LNCaP clone FGC (cell line): ENCODE measurements at regions not wholly inside any gene's neighbourhood (a gene's known extent, or its start where the extent isn't known, plus 50 kb on each side); places are given as distances from the start of the nearest gene placed in this dataset.
A peak's percentile ranks its signal among the peaks of the same experiment; 100 is the strongest.

Experiments used
- DNase-seq: peaks from one replicate; pipeline ENCODE4 v3.0.0-alpha.2; 2011; ENCODE audit warnings: low read depth
- H3K4me3 ChIP-seq: 2 replicates; pipeline ENCODE4 v1.5.1; 2011; ENCODE audit warnings: mild to moderate bottlenecking, low read depth, low read length, control low read depth
- TF ChIP-seq, protein P1 (sequence below): IDR thresholded peaks from 2 replicates; pipeline ENCODE4 v1.5.1; 2012; ENCODE audit warnings: mild to moderate bottlenecking; ENCODE audit not compliant: control insufficient read depth, insufficient read depth; ENCODE audit errors: extremely low read depth

DNA sequence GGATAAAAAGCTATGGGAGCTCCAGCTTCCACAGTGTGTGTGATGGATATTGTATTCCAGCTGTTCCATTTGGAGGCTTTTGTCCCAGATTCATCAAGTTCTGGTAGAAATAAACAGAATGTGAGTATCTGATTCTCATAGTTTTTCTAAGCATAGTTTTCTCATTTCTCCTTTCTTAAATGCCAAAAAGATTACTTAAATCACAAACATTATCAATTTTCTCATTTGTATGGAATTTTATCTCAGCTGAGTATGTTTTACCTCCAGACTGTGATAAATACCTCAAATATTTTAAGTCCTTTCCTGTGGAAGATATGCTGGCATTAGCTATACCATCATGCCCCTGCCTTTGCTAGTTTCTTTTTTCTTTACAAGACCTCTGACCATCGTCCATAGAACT is 767.3 kb downstream of the TFAP2A start:
- TF ChIP-seq, protein P1, sequence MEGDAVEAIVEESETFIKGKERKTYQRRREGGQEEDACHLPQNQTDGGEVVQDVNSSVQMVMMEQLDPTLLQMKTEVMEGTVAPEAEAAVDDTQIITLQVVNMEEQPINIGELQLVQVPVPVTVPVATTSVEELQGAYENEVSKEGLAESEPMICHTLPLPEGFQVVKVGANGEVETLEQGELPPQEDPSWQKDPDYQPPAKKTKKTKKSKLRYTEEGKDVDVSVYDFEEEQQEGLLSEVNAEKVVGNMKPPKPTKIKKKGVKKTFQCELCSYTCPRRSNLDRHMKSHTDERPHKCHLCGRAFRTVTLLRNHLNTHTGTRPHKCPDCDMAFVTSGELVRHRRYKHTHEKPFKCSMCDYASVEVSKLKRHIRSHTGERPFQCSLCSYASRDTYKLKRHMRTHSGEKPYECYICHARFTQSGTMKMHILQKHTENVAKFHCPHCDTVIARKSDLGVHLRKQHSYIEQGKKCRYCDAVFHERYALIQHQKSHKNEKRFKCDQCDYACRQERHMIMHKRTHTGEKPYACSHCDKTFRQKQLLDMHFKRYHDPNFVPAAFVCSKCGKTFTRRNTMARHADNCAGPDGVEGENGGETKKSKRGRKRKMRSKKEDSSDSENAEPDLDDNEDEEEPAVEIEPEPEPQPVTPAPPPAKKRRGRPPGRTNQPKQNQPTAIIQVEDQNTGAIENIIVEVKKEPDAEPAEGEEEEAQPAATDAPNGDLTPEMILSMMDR: no peak
- DNase-seq: no peak
- no peak overlapping the region for H3K4me3 ChIP-seq

- TF ChIP-seq, protein P1: no peak
- DNase-seq: no peak
- no peak overlapping the region for H3K4me3 ChIP-seq
Observed at GRCh38 chr6:9647071-9647445, 767.8 kb downstream of the TFAP2A start.

DNA sequence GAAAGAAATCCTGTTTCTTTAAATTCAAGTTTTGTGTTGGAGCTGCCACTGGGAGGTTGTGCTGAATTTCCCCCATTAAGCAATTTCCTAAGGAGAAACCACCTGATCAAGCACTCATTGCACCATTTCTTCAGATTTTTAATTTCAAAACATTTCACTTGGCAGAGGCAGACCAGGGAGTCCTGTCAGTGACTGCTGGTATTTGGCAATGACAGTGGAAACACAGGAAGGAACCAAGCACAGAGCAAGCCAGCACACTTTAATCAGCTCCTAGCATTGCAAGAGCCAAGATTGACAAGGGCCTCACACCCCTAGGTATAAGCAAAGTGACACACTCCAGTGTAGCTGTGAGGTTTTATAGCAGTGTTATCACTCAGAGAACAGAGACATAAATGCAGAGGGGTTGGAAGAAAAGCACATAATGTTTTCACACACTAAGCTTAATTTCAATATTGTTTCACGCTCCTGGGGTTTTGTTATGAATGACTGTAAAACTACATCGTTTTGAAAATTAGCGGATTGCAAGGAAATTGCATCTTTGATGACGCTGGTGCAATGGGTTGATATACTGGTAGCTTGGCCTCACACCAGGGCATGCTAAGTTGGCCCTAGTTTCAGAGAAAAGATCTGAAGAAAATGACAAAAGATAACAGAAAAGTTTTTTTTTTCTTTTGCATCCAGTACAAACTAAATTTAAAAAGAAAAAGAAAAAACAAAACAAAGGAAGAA is 768.4 kb downstream of the TFAP2A start:
- TF ChIP-seq, protein P1: no peak
- DNase-seq: peak; percentile 27

GRCh38 chr6:9638861-9639260 is 776.0 kb downstream of the TFAP2A start:
- TF ChIP-seq, protein P1: no peak
- no peak for DNase-seq

More for the DNA sequence above, 768.4 kb downstream of the TFAP2A start:
- H3K4me3 ChIP-seq: no peak overlapping the region

GRCh38 chr6:9634776-9635175 is 780.1 kb downstream of the TFAP2A start:
- DNase-seq: no peak
- H3K4me3 ChIP-seq: no peak overlapping the region
- TF ChIP-seq, protein P1: no peak

More at GRCh38 chr6:9638861-9639260, 776.0 kb downstream of the TFAP2A start:
- H3K4me3 ChIP-seq: no peak overlapping the region

- no peak overlapping the region for H3K4me3 ChIP-seq
- TF ChIP-seq, protein P1: no peak
- no peak for DNase-seq
Observed at GRCh38 chr6:9632026-9632425, 782.8 kb downstream of the TFAP2A start.

- TF ChIP-seq, protein P1: no peak
- DNase-seq: no peak
- no peak overlapping the region for H3K4me3 ChIP-seq
Observed at GRCh38 chr6:9628819-9629218, 786.1 kb downstream of the TFAP2A start.
